ENCODE measurements at regions not wholly inside any gene's neighbourhood (a gene's known extent, or its start where the extent isn't known, plus 50 kb on each side); places are given as distances from the start of the nearest gene placed in this dataset.

DNA sequence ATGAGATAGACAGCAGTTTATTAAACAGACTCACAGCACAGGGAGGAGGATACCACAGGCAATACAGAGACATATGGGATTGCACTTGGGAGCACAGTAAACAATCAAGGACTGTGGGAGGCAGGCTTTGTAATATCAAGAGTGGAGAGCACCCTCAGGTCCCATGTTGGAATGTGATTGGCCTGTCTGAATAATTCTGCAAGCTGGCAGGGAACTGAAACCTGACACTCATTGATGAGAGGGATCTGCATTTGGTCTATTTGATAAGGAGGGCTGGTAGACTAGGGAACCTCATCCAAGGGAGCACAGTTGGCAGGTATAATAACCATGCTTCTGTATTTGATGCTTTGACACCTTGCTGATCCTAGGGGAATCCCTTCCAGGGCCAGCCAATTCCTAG lies 69.9 kb upstream of the PRMT6 start:
- TF ChIP-seq, protein P1, sequence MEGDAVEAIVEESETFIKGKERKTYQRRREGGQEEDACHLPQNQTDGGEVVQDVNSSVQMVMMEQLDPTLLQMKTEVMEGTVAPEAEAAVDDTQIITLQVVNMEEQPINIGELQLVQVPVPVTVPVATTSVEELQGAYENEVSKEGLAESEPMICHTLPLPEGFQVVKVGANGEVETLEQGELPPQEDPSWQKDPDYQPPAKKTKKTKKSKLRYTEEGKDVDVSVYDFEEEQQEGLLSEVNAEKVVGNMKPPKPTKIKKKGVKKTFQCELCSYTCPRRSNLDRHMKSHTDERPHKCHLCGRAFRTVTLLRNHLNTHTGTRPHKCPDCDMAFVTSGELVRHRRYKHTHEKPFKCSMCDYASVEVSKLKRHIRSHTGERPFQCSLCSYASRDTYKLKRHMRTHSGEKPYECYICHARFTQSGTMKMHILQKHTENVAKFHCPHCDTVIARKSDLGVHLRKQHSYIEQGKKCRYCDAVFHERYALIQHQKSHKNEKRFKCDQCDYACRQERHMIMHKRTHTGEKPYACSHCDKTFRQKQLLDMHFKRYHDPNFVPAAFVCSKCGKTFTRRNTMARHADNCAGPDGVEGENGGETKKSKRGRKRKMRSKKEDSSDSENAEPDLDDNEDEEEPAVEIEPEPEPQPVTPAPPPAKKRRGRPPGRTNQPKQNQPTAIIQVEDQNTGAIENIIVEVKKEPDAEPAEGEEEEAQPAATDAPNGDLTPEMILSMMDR (IDR thresholded peaks at IDR 0.05), result no peak
- no peak for TF ChIP-seq EZH2 (IDR thresholded peaks at IDR 0.05; ENCODE audit: borderline replicate concordance, insufficient read depth, low read depth, low read length, poor library complexity, severe bottlenecking)
